ENCODE measurements at regions not wholly inside any gene's neighbourhood (a gene's known extent, or its start where the extent isn't known, plus 50 kb on each side); places are given as distances from the start of the nearest gene placed in this dataset.

DNA sequence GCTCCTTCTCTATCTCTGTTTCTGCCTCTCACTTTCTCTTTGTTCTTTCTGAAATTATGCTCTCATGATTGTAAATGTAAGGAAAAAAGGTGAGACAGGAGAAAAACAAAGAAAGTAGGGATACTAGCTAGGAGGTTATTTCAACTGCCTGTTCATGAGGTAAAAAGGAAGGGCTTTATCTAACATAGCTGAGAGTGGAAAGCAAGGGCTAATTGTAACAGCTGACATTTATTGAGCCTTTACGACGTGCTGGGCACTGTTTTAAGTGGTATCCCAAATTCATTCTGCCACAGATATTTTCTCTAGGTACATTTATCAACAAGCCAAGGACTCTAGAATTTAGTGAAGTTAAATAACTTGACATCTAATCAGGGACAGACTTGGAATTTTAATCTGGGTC lies 133.1 kb upstream of the GNPDA2 start:
- TF ChIP-seq PPARA (CRISPR knock-in tag; IDR thresholded peaks at IDR 0.05; ENCODE audit: borderline replicate concordance) (no peak), RARB (CRISPR knock-in tag; IDR thresholded peaks at IDR 0.05) (no peak), ZFP3 (CRISPR knock-in tag; IDR thresholded peaks at IDR 0.05) (no peak), BACH2 (CRISPR knock-in tag; IDR thresholded peaks at IDR 0.05; ENCODE audit: borderline replicate concordance) (no peak), ESRRG (CRISPR knock-in tag; IDR thresholded peaks at IDR 0.05) (no peak), ZNF565 (CRISPR knock-in tag; conservative IDR thresholded peaks at IDR 0.05; ENCODE audit: low read depth) (no peak), ZNF8 (CRISPR knock-in tag; IDR thresholded peaks at IDR 0.05) (no peak), ZNF70 (CRISPR knock-in tag; IDR thresholded peaks at IDR 0.05) (no peak)
- no peak for ATAC-seq

DNA sequence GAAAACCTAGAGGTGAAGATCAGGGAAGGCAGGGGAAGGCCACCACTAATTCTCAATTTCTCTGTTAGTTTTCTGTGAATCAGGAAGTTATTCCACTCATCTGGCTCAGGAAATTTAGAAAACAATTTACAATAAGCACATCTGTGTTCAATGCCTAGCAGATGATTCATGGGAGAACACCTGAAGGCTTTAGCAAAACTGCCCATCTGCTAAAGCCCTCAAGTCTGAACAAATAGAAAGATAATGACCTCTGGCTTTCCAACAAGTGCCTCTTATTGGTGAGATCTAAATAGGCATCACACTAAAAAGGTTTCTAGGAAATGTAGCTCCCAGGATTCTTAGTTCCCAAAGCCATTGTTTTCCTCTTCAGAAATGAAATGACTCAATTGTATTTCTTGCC lies 122.1 kb upstream of the GNPDA2 start:
- TF ChIP-seq SNAI2 (CRISPR knock-in tag; IDR thresholded peaks at IDR 0.05), result no peak
- TF ChIP-seq ZNF565 (CRISPR knock-in tag; conservative IDR thresholded peaks at IDR 0.05; ENCODE audit: low read depth), result no peak
- TF ChIP-seq ZNF8 (CRISPR knock-in tag; IDR thresholded peaks at IDR 0.05), result no peak
- TF ChIP-seq ARNTL (CRISPR knock-in tag; IDR thresholded peaks at IDR 0.05; ENCODE audit: borderline replicate concordance, low read depth), result no peak
- TF ChIP-seq CSDC2 (CRISPR knock-in tag; IDR thresholded peaks at IDR 0.05), result no peak
- TF ChIP-seq, protein P1, sequence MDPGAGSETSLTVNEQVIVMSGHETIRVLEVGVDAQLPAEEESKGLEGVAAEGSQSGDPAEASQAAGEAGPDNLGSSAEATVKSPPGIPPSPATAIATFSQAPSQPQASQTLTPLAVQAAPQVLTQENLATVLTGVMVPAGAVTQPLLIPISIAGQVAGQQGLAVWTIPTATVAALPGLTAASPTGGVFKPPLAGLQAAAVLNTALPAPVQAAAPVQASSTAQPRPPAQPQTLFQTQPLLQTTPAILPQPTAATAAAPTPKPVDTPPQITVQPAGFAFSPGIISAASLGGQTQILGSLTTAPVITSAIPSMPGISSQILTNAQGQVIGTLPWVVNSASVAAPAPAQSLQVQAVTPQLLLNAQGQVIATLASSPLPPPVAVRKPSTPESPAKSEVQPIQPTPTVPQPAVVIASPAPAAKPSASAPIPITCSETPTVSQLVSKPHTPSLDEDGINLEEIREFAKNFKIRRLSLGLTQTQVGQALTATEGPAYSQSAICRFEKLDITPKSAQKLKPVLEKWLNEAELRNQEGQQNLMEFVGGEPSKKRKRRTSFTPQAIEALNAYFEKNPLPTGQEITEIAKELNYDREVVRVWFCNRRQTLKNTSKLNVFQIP (CRISPR knock-in tag; IDR thresholded peaks at IDR 0.05; ENCODE audit: borderline replicate concordance, low read depth), result no peak
- TF ChIP-seq RARB (CRISPR knock-in tag; IDR thresholded peaks at IDR 0.05), result no peak
- TF ChIP-seq, protein P2, sequence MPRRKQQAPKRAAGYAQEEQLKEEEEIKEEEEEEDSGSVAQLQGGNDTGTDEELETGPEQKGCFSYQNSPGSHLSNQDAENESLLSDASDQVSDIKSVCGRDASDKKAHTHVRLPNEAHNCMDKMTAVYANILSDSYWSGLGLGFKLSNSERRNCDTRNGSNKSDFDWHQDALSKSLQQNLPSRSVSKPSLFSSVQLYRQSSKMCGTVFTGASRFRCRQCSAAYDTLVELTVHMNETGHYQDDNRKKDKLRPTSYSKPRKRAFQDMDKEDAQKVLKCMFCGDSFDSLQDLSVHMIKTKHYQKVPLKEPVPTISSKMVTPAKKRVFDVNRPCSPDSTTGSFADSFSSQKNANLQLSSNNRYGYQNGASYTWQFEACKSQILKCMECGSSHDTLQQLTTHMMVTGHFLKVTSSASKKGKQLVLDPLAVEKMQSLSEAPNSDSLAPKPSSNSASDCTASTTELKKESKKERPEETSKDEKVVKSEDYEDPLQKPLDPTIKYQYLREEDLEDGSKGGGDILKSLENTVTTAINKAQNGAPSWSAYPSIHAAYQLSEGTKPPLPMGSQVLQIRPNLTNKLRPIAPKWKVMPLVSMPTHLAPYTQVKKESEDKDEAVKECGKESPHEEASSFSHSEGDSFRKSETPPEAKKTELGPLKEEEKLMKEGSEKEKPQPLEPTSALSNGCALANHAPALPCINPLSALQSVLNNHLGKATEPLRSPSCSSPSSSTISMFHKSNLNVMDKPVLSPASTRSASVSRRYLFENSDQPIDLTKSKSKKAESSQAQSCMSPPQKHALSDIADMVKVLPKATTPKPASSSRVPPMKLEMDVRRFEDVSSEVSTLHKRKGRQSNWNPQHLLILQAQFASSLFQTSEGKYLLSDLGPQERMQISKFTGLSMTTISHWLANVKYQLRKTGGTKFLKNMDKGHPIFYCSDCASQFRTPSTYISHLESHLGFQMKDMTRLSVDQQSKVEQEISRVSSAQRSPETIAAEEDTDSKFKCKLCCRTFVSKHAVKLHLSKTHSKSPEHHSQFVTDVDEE (CRISPR knock-in tag; IDR thresholded peaks at IDR 0.05), result no peak
- ATAC-seq, result no peak

DNA sequence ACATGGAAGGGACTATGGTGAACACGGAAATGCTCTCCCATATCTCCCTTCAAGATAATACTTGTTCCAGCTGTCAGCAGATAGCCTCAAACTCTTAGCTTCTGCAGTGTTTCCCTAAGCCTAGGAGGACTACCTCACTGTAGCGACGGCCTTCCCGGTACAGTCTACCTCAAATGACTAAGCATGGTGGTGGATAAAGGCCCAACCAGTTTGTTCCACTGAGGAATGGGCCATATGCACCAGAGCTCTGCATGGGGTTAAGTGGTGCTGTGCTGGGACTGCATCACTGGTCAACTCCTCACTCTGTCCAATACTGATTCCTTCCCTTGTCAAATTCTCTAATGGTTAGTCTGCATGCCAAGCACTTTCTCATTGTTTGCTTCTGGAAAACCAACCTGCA lies 119.6 kb upstream of the GNPDA2 start:
- TF ChIP-seq ESRRG (CRISPR knock-in tag; IDR thresholded peaks at IDR 0.05) (no peak), SNAI2 (CRISPR knock-in tag; IDR thresholded peaks at IDR 0.05) (no peak), ZC3H10 (CRISPR knock-in tag; IDR thresholded peaks at IDR 0.05) (no peak), CSDC2 (CRISPR knock-in tag; IDR thresholded peaks at IDR 0.05) (no peak), TOX (CRISPR knock-in tag; IDR thresholded peaks at IDR 0.05; ENCODE audit: borderline replicate concordance) (no peak), ZNF8 (CRISPR knock-in tag; IDR thresholded peaks at IDR 0.05) (no peak), GLIS3 (CRISPR knock-in tag; IDR thresholded peaks at IDR 0.05) (no peak), ZNF565 (CRISPR knock-in tag; conservative IDR thresholded peaks at IDR 0.05; ENCODE audit: low read depth) (no peak), ZNF70 (CRISPR knock-in tag; IDR thresholded peaks at IDR 0.05) (no peak), TCF4 (CRISPR knock-in tag; IDR thresholded peaks at IDR 0.05; ENCODE audit: borderline replicate concordance) (no peak), PPARA (CRISPR knock-in tag; IDR thresholded peaks at IDR 0.05; ENCODE audit: borderline replicate concordance) (no peak), BACH2 (CRISPR knock-in tag; IDR thresholded peaks at IDR 0.05; ENCODE audit: borderline replicate concordance) (no peak), OSR1 (CRISPR knock-in tag; IDR thresholded peaks at IDR 0.05) (no peak), ARNTL (CRISPR knock-in tag; IDR thresholded peaks at IDR 0.05; ENCODE audit: borderline replicate concordance, low read depth) (no peak), ZFP3 (CRISPR knock-in tag; IDR thresholded peaks at IDR 0.05) (no peak)
- TF ChIP-seq, protein P3, sequence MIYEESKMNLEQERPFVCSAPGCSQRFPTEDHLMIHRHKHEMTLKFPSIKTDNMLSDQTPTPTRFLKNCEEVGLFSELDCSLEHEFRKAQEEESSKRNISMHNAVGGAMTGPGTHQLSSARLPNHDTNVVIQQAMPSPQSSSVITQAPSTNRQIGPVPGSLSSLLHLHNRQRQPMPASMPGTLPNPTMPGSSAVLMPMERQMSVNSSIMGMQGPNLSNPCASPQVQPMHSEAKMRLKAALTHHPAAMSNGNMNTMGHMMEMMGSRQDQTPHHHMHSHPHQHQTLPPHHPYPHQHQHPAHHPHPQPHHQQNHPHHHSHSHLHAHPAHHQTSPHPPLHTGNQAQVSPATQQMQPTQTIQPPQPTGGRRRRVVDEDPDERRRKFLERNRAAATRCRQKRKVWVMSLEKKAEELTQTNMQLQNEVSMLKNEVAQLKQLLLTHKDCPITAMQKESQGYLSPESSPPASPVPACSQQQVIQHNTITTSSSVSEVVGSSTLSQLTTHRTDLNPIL (CRISPR knock-in tag; IDR thresholded peaks at IDR 0.05; ENCODE audit: low read depth), result no peak
- TF ChIP-seq, protein P1 (CRISPR knock-in tag; IDR thresholded peaks at IDR 0.05; ENCODE audit: borderline replicate concordance, low read depth), result no peak
- TF ChIP-seq, protein P4, sequence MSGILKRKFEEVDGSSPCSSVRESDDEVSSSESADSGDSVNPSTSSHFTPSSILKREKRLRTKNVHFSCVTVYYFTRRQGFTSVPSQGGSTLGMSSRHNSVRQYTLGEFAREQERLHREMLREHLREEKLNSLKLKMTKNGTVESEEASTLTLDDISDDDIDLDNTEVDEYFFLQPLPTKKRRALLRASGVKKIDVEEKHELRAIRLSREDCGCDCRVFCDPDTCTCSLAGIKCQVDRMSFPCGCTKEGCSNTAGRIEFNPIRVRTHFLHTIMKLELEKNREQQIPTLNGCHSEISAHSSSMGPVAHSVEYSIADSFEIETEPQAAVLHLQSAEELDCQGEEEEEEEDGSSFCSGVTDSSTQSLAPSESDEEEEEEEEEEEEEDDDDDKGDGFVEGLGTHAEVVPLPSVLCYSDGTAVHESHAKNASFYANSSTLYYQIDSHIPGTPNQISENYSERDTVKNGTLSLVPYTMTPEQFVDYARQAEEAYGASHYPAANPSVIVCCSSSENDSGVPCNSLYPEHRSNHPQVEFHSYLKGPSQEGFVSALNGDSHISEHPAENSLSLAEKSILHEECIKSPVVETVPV (CRISPR knock-in tag; IDR thresholded peaks at IDR 0.05), result no peak
- TF ChIP-seq, protein P2 (CRISPR knock-in tag; IDR thresholded peaks at IDR 0.05), result no peak
- no peak for ATAC-seq

All from SK-N-SH treated with all-trans-retinoic acid at 6 μM for 48 hours (cell line).